ENCODE measurements at regions not wholly inside any gene's neighbourhood (a gene's known extent, or its start where the extent isn't known, plus 50 kb on each side); places are given as distances from the start of the nearest gene placed in this dataset.

DNA sequence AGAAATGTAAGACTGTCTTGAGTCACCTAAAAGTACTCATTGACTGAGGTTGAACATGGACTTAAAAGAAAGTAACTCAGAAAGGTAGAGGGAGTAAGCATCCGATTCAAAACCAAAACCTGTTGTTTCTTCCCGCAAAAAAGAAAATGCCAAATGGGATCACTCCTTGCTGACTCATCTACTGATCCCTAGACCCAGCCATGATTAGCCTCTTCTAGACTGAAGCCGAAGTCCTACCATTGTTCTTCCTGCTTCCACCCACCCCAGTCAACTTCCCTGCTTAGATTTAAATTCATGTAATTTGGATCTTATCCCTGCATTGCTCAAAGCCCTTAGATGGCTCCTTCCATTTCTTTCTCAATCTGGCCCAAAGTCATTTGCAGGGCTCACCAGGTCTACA, 760.5 kb upstream of the SOX9 start:
- no peak for TF ChIP-seq CTCF (conservative IDR thresholded peaks at IDR 0.05; ENCODE audit: low read length)
- TF ChIP-seq EZH2phosphoT487 (IDR thresholded peaks at IDR 0.05; ENCODE audit: borderline replicate concordance) = no peak

Data from Loucy (cell line).